NT2/D1 (cell line): ENCODE measurements at regions not wholly inside any gene's neighbourhood (a gene's known extent, or its start where the extent isn't known, plus 50 kb on each side); places are given as distances from the start of the nearest gene placed in this dataset.

Experiments
- DNase-seq: peaks from one replicate; pipeline ENCODE4 v3.0.0-alpha.2; 2011; ENCODE audit warnings: low read depth, low spot score
- H3K27me3 ChIP-seq: 2 replicates; pipeline ENCODE4 v1.6.0; 2011; ENCODE audit warnings: mild to moderate bottlenecking; ENCODE audit not compliant: insufficient read length, insufficient read depth
- H3K36me3 ChIP-seq: 2 replicates; pipeline ENCODE4 v1.6.1; 2011; ENCODE audit warnings: mild to moderate bottlenecking, low read length, mixed read lengths; ENCODE audit not compliant: insufficient read depth, insufficient read length
- H3K4me1 ChIP-seq: 2 replicates; pipeline ENCODE4 v1.5.1; 2011; ENCODE audit not compliant: insufficient read depth, insufficient read length
- H3K4me3 ChIP-seq: 2 replicates; pipeline ENCODE4 v1.5.1; 2011; ENCODE audit warnings: low read depth; ENCODE audit not compliant: insufficient read length
- H3K9ac ChIP-seq: 2 replicates; pipeline ENCODE4 v1.6.0; 2011; ENCODE audit warnings: low read depth; ENCODE audit not compliant: insufficient read length
- H3K9me3 ChIP-seq: 2 replicates; pipeline ENCODE4 v1.5.1; 2011; ENCODE audit warnings: mild to moderate bottlenecking, low read length; ENCODE audit not compliant: insufficient read depth
- SUZ12 ChIP-seq: IDR thresholded peaks from 2 replicates; pipeline ENCODE4 v1.6.1; 2011; ENCODE audit not compliant: insufficient read length, insufficient read depth; ENCODE audit errors: extremely low read depth
- YY1 ChIP-seq: IDR thresholded peaks from 2 replicates; pipeline ENCODE4 v1.6.1; 2011; ENCODE audit not compliant: insufficient read length, insufficient read depth
- ZNF274 ChIP-seq: IDR thresholded peaks from 2 replicates; pipeline ENCODE4 v1.6.1; 2011; ENCODE audit warnings: mild to moderate bottlenecking, low read depth, low read length

GRCh38 chr5:24385617-24386016 lies 259.2 kb downstream of the CDH10 start:
- DNase-seq, result no peak

DNA sequence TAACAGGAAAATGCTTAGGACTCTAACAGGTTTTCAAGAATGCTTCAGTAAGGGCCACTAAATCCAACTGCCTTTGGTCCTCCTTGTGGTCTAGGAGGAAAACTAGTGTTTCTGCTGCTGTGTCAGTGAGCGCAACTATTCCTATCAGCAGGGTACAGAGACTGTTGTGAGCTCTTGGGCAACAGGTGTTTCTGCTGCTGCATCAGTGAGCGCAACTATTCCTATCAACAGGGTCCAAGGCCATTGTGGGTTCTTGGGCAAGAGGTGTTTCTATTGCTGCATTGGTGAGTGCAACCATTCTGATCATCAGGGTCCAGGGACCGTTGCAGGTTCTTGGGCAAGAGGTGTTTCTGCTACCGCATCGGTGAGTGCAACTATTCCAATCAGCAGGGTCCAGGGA lies 256.3 kb downstream of the CDH10 start:
- no peaks in the 10 kb centered on the region for H3K4me1 ChIP-seq
- H3K27me3 ChIP-seq, result no peaks in the 10 kb centered on the region
- H3K9ac ChIP-seq, result no peak overlapping the region
- no peaks in the 10 kb centered on the region for H3K9me3 ChIP-seq
- no peaks in the 10 kb centered on the region for H3K36me3 ChIP-seq
- TF ChIP-seq ZNF274, result no peak
- no peak for TF ChIP-seq SUZ12
- TF ChIP-seq YY1, result no peak
- no peak for DNase-seq
- H3K4me3 ChIP-seq, result no peak overlapping the region

More at GRCh38 chr5:24385617-24386016, 259.2 kb downstream of the CDH10 start:
- no peaks in the 10 kb centered on the region for H3K36me3 ChIP-seq
- no peak overlapping the region for H3K9ac ChIP-seq
- H3K4me3 ChIP-seq, result no peak overlapping the region
- no peaks in the 10 kb centered on the region for H3K4me1 ChIP-seq
- no peaks in the 10 kb centered on the region for H3K9me3 ChIP-seq
- TF ChIP-seq YY1 (no peak), ZNF274 (no peak), SUZ12 (no peak)
- no peaks in the 10 kb centered on the region for H3K27me3 ChIP-seq

DNA sequence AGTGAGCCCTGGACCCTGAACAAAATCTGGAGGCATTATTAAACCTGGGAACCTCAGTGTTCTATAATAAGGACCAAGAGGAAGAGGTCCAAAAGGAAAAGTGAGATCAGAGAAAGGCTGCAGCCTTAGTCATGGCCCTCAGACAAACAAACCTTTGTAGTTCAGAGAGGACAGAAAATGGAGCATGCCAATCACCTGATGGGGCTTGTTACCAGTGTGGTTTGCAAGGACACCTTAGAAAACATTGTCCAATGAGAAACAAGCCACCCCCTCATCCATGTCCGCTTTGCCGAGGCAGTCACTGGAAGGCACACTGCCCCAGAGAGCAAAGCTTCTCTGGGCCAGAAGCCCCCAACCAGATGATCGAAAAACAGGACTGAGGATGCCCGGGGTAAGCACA lies 254.8 kb downstream of the CDH10 start:
- no peaks in the 10 kb centered on the region for H3K9me3 ChIP-seq
- no peak for DNase-seq
- H3K4me3 ChIP-seq, result no peak overlapping the region
- no peaks in the 10 kb centered on the region for H3K4me1 ChIP-seq
- H3K36me3 ChIP-seq, result no peaks in the 10 kb centered on the region
- H3K9ac ChIP-seq, result no peak overlapping the region
- no peaks in the 10 kb centered on the region for H3K27me3 ChIP-seq
- TF ChIP-seq YY1 (no peak), SUZ12 (no peak), ZNF274 (no peak)

DNA sequence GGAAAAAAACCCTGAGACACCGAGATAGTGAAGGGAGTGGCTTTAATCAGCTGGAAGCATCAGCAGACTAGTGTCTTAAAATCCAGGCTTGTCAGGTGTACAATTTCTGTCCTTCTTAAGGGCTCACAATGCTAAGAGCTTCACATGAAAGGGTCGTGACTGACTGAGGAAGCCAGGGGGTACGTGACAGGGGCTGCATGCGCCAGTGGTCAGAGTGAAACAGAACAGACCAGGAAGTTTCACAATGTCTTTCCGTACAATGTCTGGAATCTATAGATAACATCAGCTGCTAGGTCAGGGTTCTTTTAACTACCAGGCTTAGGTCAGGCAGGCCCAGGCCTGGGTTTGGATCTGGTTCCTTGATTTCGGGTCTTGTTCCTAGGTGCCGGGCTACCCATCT lies 253.0 kb downstream of the CDH10 start:
- H3K9me3 ChIP-seq, result no peaks in the 10 kb centered on the region
- no peak overlapping the region for H3K9ac ChIP-seq
- H3K27me3 ChIP-seq, result no peaks in the 10 kb centered on the region
- H3K4me3 ChIP-seq, result no peak overlapping the region
- TF ChIP-seq YY1 (no peak), SUZ12 (no peak), ZNF274 (no peak)
- H3K36me3 ChIP-seq, result no peaks in the 10 kb centered on the region
- no peak for DNase-seq
- H3K4me1 ChIP-seq, result no peaks in the 10 kb centered on the region

DNA sequence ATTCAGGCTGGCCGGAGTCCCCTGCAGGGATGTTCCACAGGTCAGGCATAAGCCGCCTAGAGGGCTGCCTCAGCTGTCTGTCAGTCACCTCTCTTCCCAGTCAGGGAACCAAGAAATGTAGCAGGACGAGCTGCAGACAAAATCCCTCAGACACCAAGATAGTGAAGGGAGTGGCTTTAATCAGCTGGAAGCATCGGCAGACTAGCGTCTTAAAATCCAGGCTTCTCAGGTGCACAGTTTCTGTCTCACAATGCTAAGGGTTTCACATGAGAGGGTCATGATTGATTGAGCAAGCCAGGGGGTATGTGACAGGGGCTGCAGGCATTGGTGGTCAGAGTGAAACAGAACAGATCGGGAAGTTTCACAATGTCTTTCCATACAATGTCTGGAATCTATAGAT lies 247.2 kb downstream of the CDH10 start:
- Histone ChIP-seq H3K4me1 (no peaks in the 10 kb centered on the region), H3K4me3 (no peak overlapping the region), H3K36me3 (no peaks in the 10 kb centered on the region), H3K9me3 (peaks cover 8% of the 10 kb centered on the region; the same call in 1 of the 2 replicates), H3K27me3 (no peaks in the 10 kb centered on the region), H3K9ac (no peak overlapping the region)
- DNase-seq, result no peak
- no peak for TF ChIP-seq ZNF274
- TF ChIP-seq YY1, result no peak
- no peak for TF ChIP-seq SUZ12

- no peak overlapping the region for H3K9ac ChIP-seq
- H3K4me3 ChIP-seq, result no peak overlapping the region
These were observed 243.0 kb downstream of the CDH10 start for GRCh38 chr5:24401773-24402172.

DNA sequence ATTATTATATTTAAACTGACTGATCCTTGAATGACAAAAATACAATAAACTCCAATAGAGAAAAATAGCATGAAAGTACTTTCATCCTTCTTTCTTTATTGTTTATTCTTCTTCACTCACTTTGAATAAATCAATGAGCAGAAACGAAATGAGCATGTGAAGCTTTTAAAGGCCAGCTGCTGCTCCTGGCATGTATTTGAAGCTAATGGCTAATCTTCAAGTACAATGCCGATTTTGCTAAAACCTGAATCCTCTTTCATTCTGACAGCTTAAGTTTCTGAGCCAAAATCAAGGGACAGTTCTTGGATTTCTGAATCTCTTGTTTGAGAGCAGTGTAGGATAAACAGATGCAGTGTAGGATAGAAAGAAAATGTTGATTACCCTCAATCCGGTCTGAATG lies 237.3 kb downstream of the CDH10 start:
- no peaks in the 10 kb centered on the region for H3K36me3 ChIP-seq
- TF ChIP-seq YY1 (no peak), ZNF274 (no peak), SUZ12 (no peak)
- H3K27me3 ChIP-seq, result no peaks in the 10 kb centered on the region
- no peaks in the 10 kb centered on the region for H3K4me1 ChIP-seq
- H3K9ac ChIP-seq, result no peak overlapping the region
- H3K4me3 ChIP-seq, result no peak overlapping the region
- no peak for DNase-seq
- no peaks in the 10 kb centered on the region for H3K9me3 ChIP-seq

More at GRCh38 chr5:24401773-24402172, 243.0 kb downstream of the CDH10 start:
- Histone ChIP-seq H3K36me3 (no peaks in the 10 kb centered on the region), H3K27me3 (no peaks in the 10 kb centered on the region), H3K9me3 (peaks cover 8% of the 10 kb centered on the region; the same call in 1 of the 2 replicates), H3K4me1 (no peaks in the 10 kb centered on the region)
- no peak for DNase-seq
- TF ChIP-seq ZNF274 (no peak), YY1 (no peak)

DNA sequence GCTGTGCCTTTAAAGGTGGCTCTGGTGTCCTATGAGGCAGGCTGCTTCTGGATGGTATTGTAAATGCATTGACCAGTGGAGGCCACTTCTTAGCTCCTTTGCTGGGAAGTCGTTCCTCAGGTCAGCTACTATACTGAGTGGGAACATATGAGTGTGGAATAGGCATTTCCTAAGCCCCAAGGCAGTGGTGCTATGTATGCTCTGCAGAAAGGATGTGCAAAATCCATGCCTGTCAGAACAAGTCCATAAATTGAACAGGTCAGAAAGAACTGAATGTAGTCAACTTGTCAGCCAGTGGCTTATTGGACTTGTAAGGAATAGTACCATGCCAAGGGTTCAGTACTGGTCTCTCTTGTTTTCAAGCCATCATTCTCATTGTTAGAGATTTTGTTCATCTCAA lies 216.4 kb downstream of the CDH10 start:
- Histone ChIP-seq H3K4me1 (no peaks in the 10 kb centered on the region), H3K4me3 (no peak overlapping the region), H3K9ac (no peak overlapping the region), H3K9me3 (no peaks in the 10 kb centered on the region), H3K36me3 (no peaks in the 10 kb centered on the region), H3K27me3 (no peaks in the 10 kb centered on the region)
- TF ChIP-seq YY1, result no peak
- no peak for TF ChIP-seq SUZ12
- TF ChIP-seq ZNF274, result no peak
- no peak for DNase-seq
